ENCODE measurements at regions not wholly inside any gene's neighbourhood (a gene's known extent, or its start where the extent isn't known, plus 50 kb on each side); places are given as distances from the start of the nearest gene placed in this dataset.

- TF ChIP-seq CTCF (IDR thresholded peaks at IDR 0.05; ENCODE audit: insufficient read depth, low read depth, low read length) (no peak), EZH2 (IDR thresholded peaks at IDR 0.05; ENCODE audit: insufficient read depth, low read length) (no peak)
Measured at GRCh38 chr16:88197481-88198456, 185.0 kb upstream of the ZNF469 start.
